Ovary (tissue), 3 donors: ENCODE measurements at regions not wholly inside any gene's neighbourhood (a gene's known extent, or its start where the extent isn't known, plus 50 kb on each side); places are given as distances from the start of the nearest gene placed in this dataset.

Experiments
- CTCF ChIP-seq, 3 donors: fragments of 450-650 bp in 2 of 3; fragments of 200-600 bp in 1 of 3; IDR thresholded peaks; one replicate each; pipeline versions ENCODE4 v1.5.1 to v1.8.0; 2016 to 2022; ENCODE audit warnings: antibody characterized with exemption in 3 of 3, mild to moderate bottlenecking in 1 of 3
- EP300 ChIP-seq: sonication (generic); formaldehyde crosslinking; IDR thresholded peaks from one replicate; pipeline ENCODE4 v1.6.1; 2017; ENCODE audit warnings: antibody characterized with exemption
- POLR2A ChIP-seq: fragments of 450-650 bp; IDR thresholded peaks from one replicate; pipeline ENCODE4 v1.6.1; 2017; ENCODE audit warnings: antibody characterized with exemption, mild to moderate bottlenecking, moderate library complexity
- donor health status: DM: no; HTN: no; CAD: no.

GRCh38 chr6:167571550-167571949 is 246.7 kb downstream of the TTLL2 start:
- TF ChIP-seq POLR2A (no peak), CTCF (IDR thresholded peaks at IDR 0.05) (no peak), EP300 (no peak)
